HCT116 (cell line): ENCODE measurements at regions not wholly inside any gene's neighbourhood (a gene's known extent, or its start where the extent isn't known, plus 50 kb on each side); places are given as distances from the start of the nearest gene placed in this dataset.
"Not testable (repeated sequence)": the region's sequence is repeated elsewhere in the genome, so short reads cannot be mapped to it uniquely, and the experiment has no call there.

Experiments
- ATAC-seq: fragments of 200-7000 bp; cut with Tn5 transposase; 2 replicates; pipeline ENCODE4 v1.9.1; 2020; ENCODE audit warnings: mild to moderate bottlenecking, moderate library complexity
- BruUV-seq: library from RNA; stranded (reverse); fragments of 400-500 nt; replicated peaks from 2 replicates; lab custom pipeline; 2021; lab: Mats Ljungman, UMichigan
- CTCF ChIA-PET: fragments of 300-600 bp; sonication (Branson Sonifier 250); formaldehyde crosslinking; loops from one replicate; lab custom pipeline; 2021; ENCODE audit warnings: antibody characterized with exemption; lab: Charles Lee
- POLR2A ChIA-PET: fragments of 300-600, 350-600 bp; sonication (Branson Sonifier 250); formaldehyde crosslinking; loops from one replicate; lab custom pipeline; 2021; ENCODE audit warnings: antibody characterized with exemption; lab: Charles Lee
- RAD21 ChIA-PET, 2 experiments: fragments of 300-600 bp; sonication (Branson Sonifier 250); formaldehyde crosslinking; loops; one replicate each; lab custom pipeline; 2023; ENCODE audit warnings: low total read pairs in 2 of 2; ENCODE audit not compliant: uncharacterized antibody in 2 of 2, unreplicated experiment in 2 of 2, low non-redundant PET in 1 of 2; lab: Charles Lee
- DNase-seq: peaks from one replicate; pipeline ENCODE4 v3.0.0-alpha.2; 2010; ENCODE audit warnings: low read depth, low spot score
- H2AFZ ChIP-seq: fragments of 200-600 bp; shearing (Covaris generic), sonication (generic); 2 replicates; pipeline ENCODE4 v1.6.1; 2017; ENCODE audit warnings: low read depth, mixed run types, mixed read lengths, antibody characterized with exemption, low read length; ENCODE audit not compliant: poor library complexity, severe bottlenecking
- H3K27ac ChIP-seq: 2 replicates; pipeline ENCODE4 v1.5.1; 2012; ENCODE audit warnings: low read depth, low read length
- H3K27me3 ChIP-seq: fragments of 200-600 bp; sonication (generic); 2 replicates; pipeline ENCODE4 v1.6.1; 2016; ENCODE audit warnings: mixed run types, low read length, mixed read lengths; ENCODE audit not compliant: insufficient read depth
- H3K36me3 ChIP-seq, 2 experiments: fragments of 200-500 bp in 1 of 2; fragments of 200-600 bp in 1 of 2; sonication (Bioruptor generic) in 1 of 2; sonication (generic) in 1 of 2; 2 replicates each; pipeline versions ENCODE4 v1.5.1 to v1.6.1; 2014 to 2016; ENCODE audit warnings: low read length in 2 of 2, inconsistent platforms in 1 of 2, mixed read lengths in 1 of 2, mixed run types in 1 of 2; ENCODE audit not compliant: insufficient read depth in 2 of 2, control insufficient read depth in 1 of 2
- H3K4me1 ChIP-seq, 2 experiments: fragments of 200-600 bp in 1 of 2; sonication (generic) in 1 of 2; 2 replicates each; pipeline versions ENCODE4 v1.5.1 to v1.6.1; 2012 to 2017; ENCODE audit warnings: low read length in 2 of 2, inconsistent platforms in 1 of 2, mild to moderate bottlenecking in 1 of 2, mixed read lengths in 1 of 2, mixed run types in 1 of 2, moderate library complexity in 1 of 2; ENCODE audit not compliant: insufficient read depth in 2 of 2, control insufficient read depth in 1 of 2
- H3K4me2 ChIP-seq: fragments of 200-600 bp; sonication (generic); 2 replicates; pipeline ENCODE4 v1.6.1; 2017; ENCODE audit warnings: mixed run types, low read length, mixed read lengths
- H3K4me3 ChIP-seq, 2 experiments: fragments of 200-600 bp in 1 of 2; sonication (generic) in 1 of 2; replicated peaks in 1 of 2; 2 replicates each; pipeline ENCODE4 v1.5.1; 2011 to 2016; ENCODE audit warnings: low read length in 2 of 2, control low read depth in 1 of 2, low read depth in 1 of 2, mild to moderate bottlenecking in 1 of 2, mixed read lengths in 1 of 2, mixed run types in 1 of 2
- H3K79me2 ChIP-seq: fragments of 200-600 bp; sonication (generic); 2 replicates; pipeline ENCODE4 v1.6.1; 2017; ENCODE audit warnings: mild to moderate bottlenecking, mixed run types, low read length, moderate library complexity, mixed read lengths; ENCODE audit not compliant: insufficient read depth
- H3K9ac ChIP-seq: fragments of 200-600 bp; sonication (generic); 2 replicates; pipeline ENCODE4 v1.6.1; 2016; ENCODE audit warnings: low read length, mixed read lengths
- H3K9me2 ChIP-seq: fragments of 200-600 bp; sonication (generic), shearing (Covaris generic); 2 replicates; pipeline ENCODE4 v1.6.1; 2017; ENCODE audit warnings: mixed run types, mild to moderate bottlenecking, moderate library complexity; ENCODE audit not compliant: insufficient read depth
- H3K9me3 ChIP-seq, 2 experiments: fragments of 200-500 bp in 1 of 2; fragments of 200-600 bp in 1 of 2; sonication (Bioruptor generic) in 1 of 2; sonication (generic) in 1 of 2; 2 replicates each; pipeline ENCODE4 v1.6.1; 2014 to 2017; ENCODE audit warnings: low read length in 2 of 2, mixed read lengths in 2 of 2, inconsistent platforms in 1 of 2, low read depth in 1 of 2, mild to moderate bottlenecking in 1 of 2, mixed run types in 1 of 2, moderate library complexity in 1 of 2; ENCODE audit not compliant: control insufficient read depth in 1 of 2, insufficient read depth in 1 of 2
- H4K20me1 ChIP-seq: fragments of 200-600 bp; sonication (generic), shearing (Covaris generic); 2 replicates; pipeline ENCODE4 v1.6.1; 2017; ENCODE audit warnings: mixed run types, mild to moderate bottlenecking, moderate library complexity; ENCODE audit not compliant: insufficient read depth
- CBX3 ChIP-seq: IDR thresholded peaks from 2 replicates; pipeline ENCODE4 v1.6.1; 2012; ENCODE audit warnings: low read depth
- ELF1 ChIP-seq: IDR thresholded peaks from 2 replicates; pipeline ENCODE4 v1.6.1; 2012; ENCODE audit warnings: low read depth, borderline replicate concordance
- intact Hi-C: fragments of 100-400 bp; cut with micrococcal nuclease; formaldehyde crosslinking; loops from 2 replicates; pipeline ENCODE4 v1.10.0; 2022
- TF ChIP-seq, protein P1 (sequence below): IDR thresholded peaks from 2 replicates; pipeline ENCODE4 v1.6.1; 2011; ENCODE audit warnings: mild to moderate bottlenecking, low read length, moderate library complexity; ENCODE audit not compliant: insufficient replicate concordance; ENCODE audit errors: extremely low read depth

DNA sequence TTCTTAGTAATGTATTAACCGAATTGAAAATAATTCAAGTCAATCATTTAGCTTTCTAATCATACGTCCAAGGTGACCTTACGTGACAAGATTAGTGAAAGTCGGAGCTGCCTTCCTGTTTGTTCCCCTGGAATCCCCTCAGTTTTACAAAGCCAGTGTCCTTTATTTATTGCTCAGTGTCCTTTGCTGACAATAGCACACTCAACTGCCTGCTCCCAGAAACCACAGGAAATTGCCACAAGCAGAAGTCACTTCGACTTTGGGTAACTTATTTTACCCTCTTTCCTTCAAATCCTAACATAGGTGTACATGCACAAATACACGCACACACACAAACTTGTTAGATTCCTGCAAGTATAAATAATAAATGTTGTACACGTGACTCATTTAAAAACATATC, 1167.7 kb upstream of the ADGRB3 start:
- intact Hi-C loops, result no loop called here
- ChIA-PET POLR2A (no interaction called here), RAD21 (no interaction called here), CTCF (no interaction called here)
- Histone ChIP-seq H3K9ac (no peak overlapping the region), H3K79me2 (no peaks in the 10 kb centered on the region), H3K4me3 (no peak overlapping the region), H3K9me2 (no peaks in the 10 kb centered on the region), H2AFZ (no peak overlapping the region), H3K27ac (no peak overlapping the region), H3K27me3 (no peaks in the 10 kb centered on the region), H4K20me1 (no peaks in the 10 kb centered on the region), H3K4me1 (no peaks in the 10 kb centered on the region), H3K36me3 (no peaks in the 10 kb centered on the region), H3K4me2 (no peak overlapping the region), H3K9me3 (peaks cover 0 to 4% of the 10 kb centered on the region in 2 experiments; a peak in 2 of 4 replicates)
- no TSS peak for BruUV-seq
- DNase-seq (no peak), ATAC-seq (no peak)
- TF ChIP-seq, protein P1, sequence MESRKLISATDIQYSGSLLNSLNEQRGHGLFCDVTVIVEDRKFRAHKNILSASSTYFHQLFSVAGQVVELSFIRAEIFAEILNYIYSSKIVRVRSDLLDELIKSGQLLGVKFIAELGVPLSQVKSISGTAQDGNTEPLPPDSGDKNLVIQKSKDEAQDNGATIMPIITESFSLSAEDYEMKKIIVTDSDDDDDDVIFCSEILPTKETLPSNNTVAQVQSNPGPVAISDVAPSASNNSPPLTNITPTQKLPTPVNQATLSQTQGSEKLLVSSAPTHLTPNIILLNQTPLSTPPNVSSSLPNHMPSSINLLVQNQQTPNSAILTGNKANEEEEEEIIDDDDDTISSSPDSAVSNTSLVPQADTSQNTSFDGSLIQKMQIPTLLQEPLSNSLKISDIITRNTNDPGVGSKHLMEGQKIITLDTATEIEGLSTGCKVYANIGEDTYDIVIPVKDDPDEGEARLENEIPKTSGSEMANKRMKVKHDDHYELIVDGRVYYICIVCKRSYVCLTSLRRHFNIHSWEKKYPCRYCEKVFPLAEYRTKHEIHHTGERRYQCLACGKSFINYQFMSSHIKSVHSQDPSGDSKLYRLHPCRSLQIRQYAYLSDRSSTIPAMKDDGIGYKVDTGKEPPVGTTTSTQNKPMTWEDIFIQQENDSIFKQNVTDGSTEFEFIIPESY, result no peak
- TF ChIP-seq CBX3, result no peak
- no peak for TF ChIP-seq ELF1

DNA sequence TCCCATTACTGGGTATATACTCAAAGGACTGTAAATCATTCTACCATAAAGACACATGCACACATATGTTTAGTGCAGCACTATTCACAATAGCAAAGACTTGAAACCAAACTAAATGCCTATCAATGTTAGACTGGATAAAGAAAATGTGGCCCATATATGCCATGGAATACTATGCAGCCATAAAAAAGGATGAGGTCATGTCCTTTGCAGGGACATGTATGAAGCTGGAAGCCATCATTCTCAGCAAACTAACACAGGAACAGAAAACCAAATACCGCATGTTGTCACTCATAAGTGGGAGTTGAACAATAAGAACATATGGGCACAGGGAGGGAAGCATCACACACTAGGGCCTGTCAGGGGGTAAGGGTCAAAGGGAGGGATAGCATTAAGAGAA, 1172.4 kb upstream of the ADGRB3 start:
- intact Hi-C loops, H3K27ac ChIP-seq, H3K27me3 ChIP-seq, H2AFZ ChIP-seq, H3K4me3 ChIP-seq, H3K9me2 ChIP-seq, H4K20me1 ChIP-seq, H3K9ac ChIP-seq, CTCF ChIA-PET, H3K4me2 ChIP-seq, H3K79me2 ChIP-seq, DNase-seq, RAD21 ChIA-PET, H3K4me1 ChIP-seq, BruUV-seq, H3K36me3 ChIP-seq, ATAC-seq, POLR2A ChIA-PET: not testable (repeated sequence)
- H3K9me3 ChIP-seq, result peaks cover 6 to 11% of the 10 kb centered on the region in 2 experiments; a peak in 2 of 4 replicates
